ENCODE measurements at regions not wholly inside any gene's neighbourhood (a gene's known extent, or its start where the extent isn't known, plus 50 kb on each side); places are given as distances from the start of the nearest gene placed in this dataset.

DNA sequence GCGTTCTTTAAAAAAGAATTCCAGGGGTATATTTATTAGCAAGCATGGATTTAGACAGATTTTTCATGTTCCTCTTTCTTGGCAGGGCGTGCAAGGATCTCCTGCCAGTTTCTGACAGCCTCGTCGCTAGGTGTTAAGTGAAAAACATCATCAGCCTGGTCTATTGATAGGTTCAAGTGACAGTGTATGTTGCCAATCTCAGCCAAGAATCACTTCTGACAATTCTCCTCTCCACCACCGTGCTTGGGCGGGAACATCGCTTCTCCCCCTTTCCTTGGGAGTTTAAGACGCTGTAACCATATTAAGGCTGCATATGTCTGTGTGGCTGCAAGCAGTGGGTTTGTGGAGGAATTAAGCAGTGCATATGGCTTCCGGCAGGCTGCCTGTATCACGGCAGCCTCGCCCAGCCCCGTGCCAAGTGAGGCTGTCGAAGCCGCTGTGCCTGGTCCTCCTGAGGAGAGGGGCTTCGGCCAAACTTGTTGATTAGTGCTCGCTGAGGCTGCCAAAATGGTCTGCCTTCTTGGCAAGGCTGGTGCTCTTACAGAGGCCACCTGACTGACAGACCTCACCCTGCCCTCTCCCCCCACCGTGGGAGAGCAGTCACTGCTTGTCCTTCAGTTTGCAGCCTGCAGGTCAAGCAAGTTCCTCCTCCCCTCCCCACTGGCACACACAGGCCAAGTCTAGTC lies 132.2 kb upstream of the MPHOSPH6 start:
- Mint-ChIP-seq H3K4me1 (no peaks in the 10 kb centered on the region), H3K27me3 (no peaks in the 10 kb centered on the region), H3K36me3 (ENCODE audit: low read depth) (no peaks in the 10 kb centered on the region), H3K27ac (no peak overlapping the region), H3K4me3 (no peak overlapping the region), H3K9me3 (no peaks in the 10 kb centered on the region)
- ChIA-PET CTCF (no interaction called here), POLR2A (no interaction called here)
- TF ChIP-seq, protein P1, sequence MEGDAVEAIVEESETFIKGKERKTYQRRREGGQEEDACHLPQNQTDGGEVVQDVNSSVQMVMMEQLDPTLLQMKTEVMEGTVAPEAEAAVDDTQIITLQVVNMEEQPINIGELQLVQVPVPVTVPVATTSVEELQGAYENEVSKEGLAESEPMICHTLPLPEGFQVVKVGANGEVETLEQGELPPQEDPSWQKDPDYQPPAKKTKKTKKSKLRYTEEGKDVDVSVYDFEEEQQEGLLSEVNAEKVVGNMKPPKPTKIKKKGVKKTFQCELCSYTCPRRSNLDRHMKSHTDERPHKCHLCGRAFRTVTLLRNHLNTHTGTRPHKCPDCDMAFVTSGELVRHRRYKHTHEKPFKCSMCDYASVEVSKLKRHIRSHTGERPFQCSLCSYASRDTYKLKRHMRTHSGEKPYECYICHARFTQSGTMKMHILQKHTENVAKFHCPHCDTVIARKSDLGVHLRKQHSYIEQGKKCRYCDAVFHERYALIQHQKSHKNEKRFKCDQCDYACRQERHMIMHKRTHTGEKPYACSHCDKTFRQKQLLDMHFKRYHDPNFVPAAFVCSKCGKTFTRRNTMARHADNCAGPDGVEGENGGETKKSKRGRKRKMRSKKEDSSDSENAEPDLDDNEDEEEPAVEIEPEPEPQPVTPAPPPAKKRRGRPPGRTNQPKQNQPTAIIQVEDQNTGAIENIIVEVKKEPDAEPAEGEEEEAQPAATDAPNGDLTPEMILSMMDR (IDR thresholded peaks at IDR 0.05): no peak
- intact Hi-C loops (cut with micrococcal nuclease): no loop called here
- DNase-seq (no peak), ATAC-seq (ENCODE audit: low read depth) (no peak)

DNA sequence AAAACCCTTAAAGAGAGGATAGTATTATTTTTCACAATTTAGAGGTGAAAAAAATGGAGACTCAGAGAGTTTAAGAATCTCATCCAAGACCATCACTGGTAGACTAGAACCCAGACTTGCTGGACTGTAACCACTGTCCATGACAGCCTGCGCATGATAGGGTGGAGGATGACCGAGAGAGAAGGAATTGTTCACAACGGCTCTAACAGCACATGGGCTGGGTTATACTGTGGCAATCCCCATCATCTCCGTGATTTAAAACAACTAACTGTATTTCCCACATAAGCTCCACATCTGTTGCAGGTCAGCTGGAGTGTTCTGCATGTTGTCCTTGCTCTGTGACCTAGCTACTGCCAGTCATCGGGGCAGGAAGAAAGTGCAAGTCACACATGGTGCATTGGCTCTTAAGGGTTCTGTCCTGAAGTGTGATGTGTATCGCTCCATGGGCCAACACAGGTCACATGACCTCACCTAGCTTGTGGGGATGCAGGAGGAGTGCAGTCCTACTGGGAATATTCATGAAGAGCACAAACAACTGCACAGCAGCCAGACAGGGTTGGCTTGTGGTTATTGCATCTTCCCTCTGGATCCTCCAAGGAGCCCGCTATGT lies 131.2 kb upstream of the MPHOSPH6 start:
- intact Hi-C loops (cut with micrococcal nuclease): no loop called here
- Mint-ChIP-seq H3K27me3 (no peaks in the 10 kb centered on the region), H3K36me3 (ENCODE audit: low read depth) (no peaks in the 10 kb centered on the region), H3K4me3 (no peak overlapping the region), H3K4me1 (no peaks in the 10 kb centered on the region), H3K9me3 (no peaks in the 10 kb centered on the region), H3K27ac (no peak overlapping the region)
- TF ChIP-seq, protein P1 (IDR thresholded peaks at IDR 0.05): no peak
- ChIA-PET POLR2A (no interaction called here), CTCF (no interaction called here)
- DNase-seq (no peak), ATAC-seq (ENCODE audit: low read depth) (no peak)

DNA sequence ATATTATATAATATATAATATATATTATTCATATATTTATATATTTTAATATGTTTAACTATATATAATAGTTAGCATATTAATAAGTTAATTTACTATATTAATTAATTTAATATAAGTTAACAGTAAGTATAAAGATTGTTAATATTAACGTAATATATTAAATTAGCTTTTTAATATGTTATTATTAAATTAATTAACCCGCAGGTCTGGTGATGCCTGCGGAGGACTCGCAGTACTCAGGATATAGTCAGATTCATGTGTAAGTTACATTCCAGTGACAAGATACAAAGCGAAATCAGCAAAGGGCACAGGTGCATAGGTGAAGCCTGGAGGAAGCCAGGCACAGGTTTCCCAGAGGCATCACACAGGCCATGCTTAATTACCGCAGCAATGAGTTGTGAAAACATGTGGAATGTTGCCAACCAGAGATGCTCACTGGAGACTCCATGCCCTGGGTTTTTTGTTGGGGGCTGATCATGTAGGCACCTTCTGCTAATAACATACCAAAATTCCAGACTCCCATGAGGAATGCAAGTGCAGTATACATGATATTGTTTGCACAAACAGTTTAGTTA lies 130.4 kb upstream of the MPHOSPH6 start:
- Mint-ChIP-seq H3K36me3 (ENCODE audit: low read depth) (no peaks in the 10 kb centered on the region), H3K4me1 (no peaks in the 10 kb centered on the region), H3K27ac (no peak overlapping the region), H3K4me3 (no peak overlapping the region), H3K9me3 (no peaks in the 10 kb centered on the region), H3K27me3 (no peaks in the 10 kb centered on the region)
- DNase-seq (no peak), ATAC-seq (ENCODE audit: low read depth) (no peak)
- CTCF ChIA-PET: no interaction called here
- POLR2A ChIA-PET: no interaction called here
- intact Hi-C loops (cut with micrococcal nuclease): no loop called here
- TF ChIP-seq, protein P1 (IDR thresholded peaks at IDR 0.05): no peak

DNA sequence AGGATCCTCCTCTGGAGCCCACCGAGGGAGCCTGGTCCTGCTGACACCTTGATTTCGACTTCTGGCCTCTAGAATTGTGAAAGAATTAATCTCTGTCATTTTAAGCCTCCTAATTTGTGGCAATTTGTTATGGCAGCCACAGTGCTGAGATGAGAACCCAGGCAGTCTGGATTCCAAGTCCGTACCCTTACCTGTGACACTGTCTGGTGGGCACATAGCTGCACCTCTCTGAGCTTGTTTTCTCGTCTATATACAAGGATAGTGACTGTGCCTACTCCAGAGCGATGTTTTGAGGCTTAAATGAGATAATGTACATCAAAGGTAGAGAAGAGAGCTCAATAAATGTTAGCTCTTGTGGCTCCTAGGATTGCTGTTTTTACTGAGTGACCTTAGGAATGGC lies 128.4 kb upstream of the MPHOSPH6 start:
- Mint-ChIP-seq H3K4me3 (no peak overlapping the region), H3K4me1 (no peaks in the 10 kb centered on the region), H3K36me3 (ENCODE audit: low read depth) (no peaks in the 10 kb centered on the region), H3K9me3 (no peaks in the 10 kb centered on the region), H3K27ac (no peak overlapping the region), H3K27me3 (peaks cover 2% of the 10 kb centered on the region)
- POLR2A ChIA-PET: no interaction called here
- CTCF ChIA-PET: no interaction called here
- TF ChIP-seq, protein P1 (IDR thresholded peaks at IDR 0.05): no peak
- no peak for DNase-seq
- no peak for ATAC-seq (ENCODE audit: low read depth)
- intact Hi-C loops (cut with micrococcal nuclease): no loop called here

DNA sequence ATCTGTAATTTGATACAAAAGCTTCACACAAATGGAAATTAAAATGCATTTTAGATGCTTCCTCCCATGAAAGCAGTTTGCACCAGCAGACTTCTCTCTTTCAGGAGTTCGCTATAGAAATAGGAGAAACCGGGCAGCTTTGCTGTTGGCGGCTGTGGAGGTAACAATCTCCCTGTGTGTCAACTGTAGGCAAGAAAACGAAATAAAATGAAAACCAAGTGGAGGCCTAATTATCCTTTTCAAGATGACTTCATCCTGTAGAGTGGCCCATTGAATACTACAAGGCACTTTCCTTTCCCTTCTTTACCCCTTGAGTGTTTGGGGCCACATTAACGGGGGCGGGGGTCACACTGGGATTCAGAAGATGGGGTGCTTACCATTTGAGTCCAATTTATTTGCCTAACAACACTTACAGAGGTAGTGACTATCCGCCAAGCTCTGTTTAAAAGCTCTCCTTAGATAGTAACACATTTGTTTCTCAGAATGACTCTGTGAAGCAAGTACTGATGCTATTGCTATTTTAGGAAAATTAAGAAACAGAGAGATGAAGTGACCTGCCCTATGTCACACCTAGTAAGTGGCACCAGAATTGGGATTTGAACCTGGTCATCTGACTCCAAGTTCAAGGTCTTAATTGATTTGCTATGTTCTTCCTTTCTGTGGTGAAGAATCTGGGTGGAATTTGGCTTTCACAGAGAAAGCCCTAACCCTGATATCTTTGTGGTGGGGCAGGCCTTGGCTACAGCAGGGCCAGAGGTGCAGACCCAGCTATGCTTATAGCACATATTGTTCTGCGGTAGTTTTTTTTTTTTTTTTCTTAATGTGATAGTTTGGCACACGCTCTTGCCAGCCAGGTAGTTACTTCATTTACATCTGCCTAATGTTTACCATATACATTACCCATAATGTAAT lies 125.5 kb upstream of the MPHOSPH6 start:
- Mint-ChIP-seq H3K4me3 (no peak overlapping the region), H3K9me3 (no peaks in the 10 kb centered on the region), H3K27me3 (peaks cover 2% of the 10 kb centered on the region), H3K4me1 (no peaks in the 10 kb centered on the region), H3K27ac (no peak overlapping the region), H3K36me3 (ENCODE audit: low read depth) (no peaks in the 10 kb centered on the region)
- TF ChIP-seq, protein P1 (IDR thresholded peaks at IDR 0.05): no peak
- ChIA-PET POLR2A (no interaction called here), CTCF (no interaction called here)
- no peak for DNase-seq
- intact Hi-C loops (cut with micrococcal nuclease): no loop called here
- ATAC-seq (ENCODE audit: low read depth): no peak
